Stimulated activated CD8-positive, alpha-beta memory T cell treated with anti-CD3 and anti-CD28 coated beads, Interleukin-15, amount 100 ng/mL, for 48 hours (primary cell): ENCODE measurements at regions not wholly inside any gene's neighbourhood (a gene's known extent, or its start where the extent isn't known, plus 50 kb on each side); places are given as distances from the start of the nearest gene placed in this dataset.
"Not testable (repeated sequence)": the region's sequence is repeated elsewhere in the genome, so short reads cannot be mapped to it uniquely, and the experiment has no call there.

ENCODE experiments used
- DNase-seq, 2 donors: peaks; one replicate each; pipeline ENCODE4 v3.0.0-alpha.2; 2020; ENCODE audit warnings: low read depth in 2 of 2

GRCh38 chr16:79937671-79938070, 337.1 kb upstream of the MAF start:
- DNase-seq, result not testable (repeated sequence)

GRCh38 chr16:79933603-79934002, 333.1 kb upstream of the MAF start:
- no peak for DNase-seq

GRCh38 chr16:79932572-79932971, 332.0 kb upstream of the MAF start:
- no peak for DNase-seq

- DNase-seq, result no peak
These were observed 331.2 kb upstream of the MAF start for GRCh38 chr16:79931721-79932120.

GRCh38 chr16:79929260-79929965, 328.9 kb upstream of the MAF start:
- no peak for DNase-seq

GRCh38 chr16:79928142-79928873, 327.8 kb upstream of the MAF start:
- no peak for DNase-seq

DNA sequence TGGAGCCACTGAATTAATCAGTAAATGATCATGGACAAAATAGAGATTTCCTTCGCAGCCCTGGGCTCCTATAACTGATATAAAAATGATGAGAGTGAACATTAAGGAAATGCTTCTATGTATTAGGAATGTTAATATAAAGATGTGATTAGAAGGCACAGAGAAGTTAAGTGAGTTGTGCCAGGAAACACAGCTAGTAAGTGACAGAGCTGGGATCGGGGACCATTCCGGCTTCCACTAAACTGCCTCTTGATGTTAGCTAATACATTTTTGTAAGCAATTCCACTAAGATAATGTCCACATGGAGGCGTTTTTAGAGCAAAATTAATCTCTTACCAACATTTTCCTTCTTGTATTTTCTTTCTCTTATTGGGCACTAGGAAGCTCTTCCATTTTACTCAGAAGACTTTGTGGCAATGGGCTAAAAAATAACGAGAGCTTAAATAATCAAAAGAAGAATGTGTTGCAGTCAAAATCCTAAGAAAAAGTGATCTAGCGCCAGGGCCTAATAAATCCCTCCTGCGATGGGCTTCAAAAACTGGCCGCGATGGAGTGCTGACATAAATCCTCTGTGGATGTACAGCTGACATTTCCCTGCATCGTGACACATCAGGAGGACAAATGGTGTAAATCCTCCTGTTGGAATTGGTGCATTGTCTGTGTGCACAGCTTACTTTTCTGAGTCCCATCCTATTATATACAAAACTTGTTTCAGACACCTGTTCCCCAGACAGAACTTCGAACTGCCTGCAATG, 326.1 kb upstream of the MAF start:
- no peak for DNase-seq

- no peak for DNase-seq
These were observed 322.9 kb upstream of the MAF start for GRCh38 chr16:79923431-79923830.

GRCh38 chr16:79920685-79921084, 320.1 kb upstream of the MAF start:
- DNase-seq, result no peak

GRCh38 chr16:79918916-79919315, 318.4 kb upstream of the MAF start:
- DNase-seq, result no peak

- no peak for DNase-seq
These were observed 315.2 kb upstream of the MAF start for GRCh38 chr16:79915761-79916160.

DNA sequence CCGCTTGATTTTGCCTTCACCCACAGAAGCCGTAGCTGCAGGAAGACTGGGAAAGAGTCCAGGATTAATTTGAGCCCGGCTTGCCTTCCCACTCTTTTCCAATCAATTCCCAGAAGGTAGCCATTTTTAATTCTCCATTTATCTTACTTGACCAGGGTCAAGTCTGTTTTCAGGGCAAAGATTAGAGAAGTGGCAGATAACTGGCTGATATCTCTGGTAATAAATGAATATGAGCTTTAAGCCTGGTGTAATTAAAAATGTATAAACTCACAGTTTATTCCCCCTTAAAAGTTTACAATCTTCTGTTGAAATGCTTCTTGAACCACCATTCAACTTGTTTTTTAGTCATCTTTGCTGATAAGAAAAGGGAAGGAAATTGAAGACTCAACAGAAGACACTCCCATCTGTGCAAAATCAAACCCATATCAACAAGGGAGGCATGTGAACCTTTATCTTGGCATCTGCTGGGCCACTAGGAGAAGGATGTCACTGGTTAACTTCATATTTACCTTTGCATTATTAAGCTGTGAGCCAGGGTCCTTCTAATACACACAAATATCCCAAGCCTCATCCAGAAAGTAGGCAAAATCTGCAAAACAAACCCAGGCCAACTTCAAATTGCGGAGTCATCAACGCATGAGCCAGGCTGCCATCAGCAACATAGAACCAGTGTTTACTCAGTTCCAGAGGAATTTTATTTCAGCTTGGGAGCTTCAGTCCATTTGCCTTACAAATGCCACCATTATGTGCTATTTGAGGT, 314.6 kb upstream of the MAF start:
- no peak for DNase-seq

- no peak for DNase-seq
These were observed 312.2 kb upstream of the MAF start for GRCh38 chr16:79912592-79913310.

DNA sequence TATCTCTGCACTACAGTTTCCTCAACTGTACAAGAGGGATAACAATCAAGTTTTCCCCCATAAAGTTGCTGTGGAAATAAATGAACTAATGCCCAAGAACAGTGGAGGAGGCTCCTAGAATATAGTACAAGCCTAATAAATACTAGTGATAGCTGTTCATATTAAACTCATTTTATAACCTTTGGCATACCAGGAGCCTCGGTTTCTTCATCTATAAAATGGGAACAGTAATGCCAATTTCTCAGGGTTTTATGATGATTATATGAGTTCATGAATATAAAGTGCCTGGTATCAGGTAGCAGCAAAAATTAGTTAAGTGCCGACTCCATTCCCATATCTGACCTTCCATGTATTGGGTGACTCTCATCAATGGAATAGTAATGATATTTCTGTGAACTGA, 311.1 kb upstream of the MAF start:
- no peak for DNase-seq

GRCh38 chr16:79909571-79909970, 309.0 kb upstream of the MAF start:
- DNase-seq, result no peak

DNA sequence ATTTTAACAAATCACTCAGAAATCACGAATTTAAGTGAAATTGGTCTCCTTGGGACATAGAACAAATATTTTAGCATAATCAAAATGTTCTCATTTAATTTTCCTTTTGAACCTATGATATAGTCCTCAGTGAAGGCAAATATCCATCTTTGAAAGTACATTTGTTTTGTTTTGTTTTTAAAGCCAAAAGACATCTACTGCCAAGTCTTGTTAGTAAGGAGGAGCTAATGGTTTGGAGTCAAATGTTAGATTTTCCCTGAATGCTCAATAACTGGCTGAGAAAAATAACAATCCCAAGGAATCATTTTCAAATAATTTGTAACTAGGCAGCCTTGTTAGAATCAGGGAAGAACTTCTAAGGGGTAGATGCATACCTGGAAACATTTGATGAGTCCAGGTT, 302.9 kb upstream of the MAF start:
- no peak for DNase-seq

GRCh38 chr16:79902351-79902750, 301.8 kb upstream of the MAF start:
- DNase-seq, result no peak

DNA sequence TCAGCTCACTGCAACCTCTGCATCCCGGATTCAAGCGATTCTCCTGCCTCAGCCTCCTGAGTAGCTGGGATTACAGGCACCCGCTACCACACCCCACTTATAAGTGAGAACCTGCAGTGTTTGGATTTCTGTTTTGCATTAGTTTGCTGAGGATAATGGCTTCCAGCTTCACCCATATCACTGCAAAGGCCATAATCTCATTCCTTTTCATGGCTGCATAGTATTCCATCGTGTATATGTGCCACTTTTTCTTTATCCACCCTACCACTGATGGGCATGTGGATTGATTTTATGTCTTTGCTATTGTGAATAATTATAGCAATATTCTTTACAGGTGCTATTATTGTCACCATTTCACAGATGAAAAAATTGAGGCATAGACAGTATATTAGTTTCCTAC, 301.0 kb upstream of the MAF start:
- no peak for DNase-seq

GRCh38 chr16:79899716-79900115, 299.2 kb upstream of the MAF start:
- no peak for DNase-seq

DNA sequence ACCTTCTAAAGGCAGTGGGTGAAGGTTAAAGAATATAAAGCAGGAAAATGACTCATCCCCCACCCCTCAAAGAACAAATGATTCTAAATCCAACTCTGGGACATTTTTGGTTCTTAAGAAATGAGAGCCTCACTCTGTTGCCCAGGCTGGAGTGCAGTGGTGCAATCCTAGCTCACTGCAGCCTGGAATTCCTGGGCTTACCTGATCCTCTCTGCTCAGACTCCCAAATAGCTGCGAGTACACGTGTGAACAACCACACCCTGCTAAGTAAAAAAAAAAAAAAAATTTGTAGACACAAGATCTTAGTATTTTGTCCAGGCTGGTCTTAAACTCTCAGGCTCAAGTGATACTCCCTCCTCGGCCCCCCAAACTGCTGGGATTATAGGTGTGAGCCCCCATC, 298.8 kb upstream of the MAF start:
- DNase-seq, result no peak

DNA sequence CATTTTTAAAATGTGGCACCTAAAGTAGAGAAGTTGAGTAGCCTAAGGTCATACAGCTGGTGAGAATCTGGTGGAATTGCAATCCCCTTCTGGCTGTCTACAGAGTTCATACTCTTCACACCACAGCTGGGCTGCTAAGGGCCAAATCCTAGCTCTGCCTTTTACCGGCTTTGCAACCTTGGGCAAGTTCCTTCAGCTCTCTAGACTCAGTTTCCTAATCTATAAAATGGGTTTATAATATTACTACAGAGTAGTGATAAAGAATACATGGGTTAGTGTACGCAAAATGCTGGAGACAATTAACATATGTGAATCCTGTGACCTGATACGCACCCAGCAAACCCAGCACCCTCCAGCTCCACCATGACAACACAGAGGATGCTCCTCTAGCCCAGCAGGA, 298.2 kb upstream of the MAF start:
- no peak for DNase-seq
